AG04449 (cell line): ENCODE measurements at regions not wholly inside any gene's neighbourhood (a gene's known extent, or its start where the extent isn't known, plus 50 kb on each side); places are given as distances from the start of the nearest gene placed in this dataset.

Experiments used
- CTCF ChIA-PET: fragments of 350-600 bp; formaldehyde crosslinking; extraction: SDS; loops from one replicate; lab custom pipeline; 2021; ENCODE audit warnings: antibody characterized with exemption; lab: Yijun Ruan, JAX
- POLR2A ChIA-PET: fragments of 400-600, 350-600 bp; formaldehyde crosslinking; extraction: SDS; loops from one replicate; lab custom pipeline; 2020; ENCODE audit warnings: antibody characterized with exemption, inconsistent platforms; lab: Yijun Ruan, JAX
- DNase-seq: peaks from one replicate; pipeline ENCODE4 v3.0.0-alpha.2; 2010; ENCODE audit warnings: low read depth, low spot score
- H3K4me3 ChIP-seq: 2 replicates; pipeline ENCODE4 v1.5.1; 2011; ENCODE audit warnings: low read depth, mild to moderate bottlenecking, control low read depth, low read length
- CTCF ChIP-seq: IDR thresholded peaks from one replicate; pipeline ENCODE4 v1.5.1; 2011; ENCODE audit warnings: mild to moderate bottlenecking, moderate library complexity, low read length, control low read depth, inconsistent platforms; ENCODE audit not compliant: insufficient read depth; ENCODE audit errors: missing control alignments

GRCh38 chr12:4039931-4040330 lies 166.7 kb upstream of the PARP11 start:
- ChIA-PET POLR2A (no interaction called here), CTCF (interaction anchor here (4.6 to 7.8 kb wide), 4 partner anchors 41 to 237 kb away, joined by 44 to 130 read pairs (median 94); no protein-coding TSS in a partner anchor)
- no peak for DNase-seq
- no peak for TF ChIP-seq CTCF
- no peak overlapping the region for H3K4me3 ChIP-seq

GRCh38 chr12:4037747-4038312 lies 164.6 kb upstream of the PARP11 start:
- DNase-seq = no peak
- peak; percentile 46 for TF ChIP-seq CTCF
- H3K4me3 ChIP-seq = no peak overlapping the region
- POLR2A ChIA-PET = no interaction called here
- CTCF ChIA-PET = interaction anchor here (0.6 to 7.8 kb wide), 15 partner anchors 10 to 460 kb away, joined by 3 to 130 read pairs (median 7); no protein-coding TSS in a partner anchor

DNA sequence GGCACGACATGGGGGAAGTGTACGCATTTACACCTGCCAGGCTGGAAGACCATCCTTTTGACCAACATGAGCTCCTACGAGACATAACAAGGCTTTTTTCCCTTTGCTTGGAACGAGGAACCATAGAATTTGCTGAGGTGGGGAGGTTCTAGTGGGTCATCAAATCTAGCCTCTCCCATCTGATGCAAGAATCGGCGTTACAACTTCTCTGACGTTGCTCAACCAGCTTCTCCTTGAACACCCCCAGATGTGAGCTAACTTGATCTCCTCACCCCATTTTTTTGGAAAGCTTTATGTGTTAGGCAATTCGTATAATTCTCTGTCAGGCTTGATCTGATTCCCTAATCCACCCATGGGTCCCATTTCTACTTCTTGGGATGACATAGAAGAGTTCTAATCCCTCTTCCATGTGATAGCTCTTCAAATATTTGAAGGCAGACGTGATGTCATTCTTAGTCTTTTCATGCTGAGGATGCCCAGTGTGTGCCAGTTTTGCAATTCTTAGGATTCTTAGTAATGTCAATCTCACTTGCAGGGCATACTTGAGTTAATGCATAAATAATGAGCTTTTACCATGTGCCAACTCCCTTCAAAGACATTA lies 163.6 kb upstream of the PARP11 start:
- ChIA-PET POLR2A (no interaction called here), CTCF (interaction anchor here (1.0 to 7.8 kb wide), 11 partner anchors 9 to 240 kb away, joined by 3 to 130 read pairs (median 10); no protein-coding TSS in a partner anchor)
- DNase-seq = no peak
- H3K4me3 ChIP-seq = no peak overlapping the region
- TF ChIP-seq CTCF = no peak

DNA sequence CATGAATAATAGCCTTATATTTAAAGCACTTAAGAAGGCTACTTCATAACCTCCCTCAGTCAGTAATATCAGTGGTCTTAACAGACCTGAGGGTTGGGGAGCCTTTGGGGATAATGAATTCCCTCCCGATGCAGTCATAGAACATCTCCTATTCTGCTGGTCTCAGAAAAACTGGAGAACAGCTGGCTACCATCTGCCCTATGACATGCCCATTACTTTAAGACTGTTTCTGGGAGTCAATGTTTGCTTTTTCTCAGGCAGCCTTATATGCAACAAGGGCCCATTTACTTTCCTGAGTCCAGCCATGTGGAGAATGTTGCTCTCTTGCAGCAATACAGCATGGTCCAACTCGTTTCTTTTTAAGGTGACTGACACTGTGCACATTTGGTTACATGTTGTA lies 161.7 kb upstream of the PARP11 start:
- no peak overlapping the region for H3K4me3 ChIP-seq
- DNase-seq = no peak
- CTCF ChIA-PET = interaction anchor here (2.0 to 7.8 kb wide), 3 partner anchors 41 to 149 kb away, joined by 10 to 130 read pairs (median 19); no protein-coding TSS in a partner anchor
- no peak for TF ChIP-seq CTCF
- POLR2A ChIA-PET = no interaction called here

DNA sequence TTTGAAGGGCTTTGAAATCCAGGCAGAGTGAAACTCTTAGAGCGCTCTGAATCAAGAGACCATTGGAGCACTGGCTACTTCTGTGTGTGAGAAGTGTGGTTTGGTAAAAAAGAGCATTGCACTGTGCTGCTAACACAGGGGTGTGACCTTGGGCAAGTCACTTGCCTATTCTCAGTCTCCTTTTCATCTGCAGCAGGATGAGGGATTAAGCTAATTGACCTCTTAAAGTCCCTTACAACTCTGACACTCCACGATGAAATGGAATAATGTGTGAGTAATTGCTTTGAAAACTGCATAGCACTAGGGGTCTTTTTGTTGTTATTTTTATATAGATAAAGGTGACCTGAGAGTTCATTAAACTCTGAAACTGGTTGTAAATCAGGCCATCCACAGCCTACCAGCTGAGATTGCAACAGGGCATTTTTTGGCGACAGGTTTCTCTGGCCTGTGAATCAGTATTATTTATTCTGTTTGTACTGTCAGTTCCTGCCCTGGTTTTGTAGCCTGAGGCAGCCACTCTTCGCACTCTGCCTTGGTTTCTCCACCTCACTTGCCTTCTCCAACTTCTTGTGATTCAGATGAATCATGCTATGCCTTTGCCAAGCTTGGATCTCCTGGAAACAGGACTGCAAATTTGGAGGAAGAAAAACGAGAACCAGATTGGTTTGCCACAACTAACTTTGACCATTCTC lies 159.9 kb upstream of the PARP11 start:
- ChIA-PET CTCF (interaction anchor here (1.2 to 2.0 kb wide), 6 partner anchors 35 to 147 kb away, joined by 3 to 10 read pairs (median 4); no protein-coding TSS in a partner anchor), POLR2A (no interaction called here)
- no peak for DNase-seq

More for the DNA sequence above, 159.9 kb upstream of the PARP11 start:
- H3K4me3 ChIP-seq = no peak overlapping the region
- no peak for TF ChIP-seq CTCF
